ENCODE measurements at regions not wholly inside any gene's neighbourhood (a gene's known extent, or its start where the extent isn't known, plus 50 kb on each side); places are given as distances from the start of the nearest gene placed in this dataset.

DNA sequence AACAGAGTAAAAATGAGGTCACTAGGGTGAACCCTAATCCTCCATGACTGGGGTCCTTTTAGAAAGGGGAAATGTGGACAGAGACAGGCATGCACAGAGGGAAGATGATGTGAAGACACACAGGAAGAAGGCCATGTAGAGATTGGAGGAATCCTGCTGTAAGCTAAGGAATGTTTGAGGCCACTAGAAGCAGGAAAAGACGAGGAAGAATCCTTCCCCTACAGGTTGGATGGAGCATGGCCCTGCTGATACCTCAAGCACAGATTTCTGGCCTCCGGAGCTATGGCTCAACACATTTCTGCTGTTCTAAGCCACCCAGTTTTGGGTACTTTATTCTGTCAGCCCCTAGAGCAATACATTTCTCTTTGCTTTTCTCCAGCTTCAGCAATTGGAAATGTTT lies 486.9 kb downstream of the MIAT start (continued):
- TF ChIP-seq BACH2 (CRISPR knock-in tag; IDR thresholded peaks at IDR 0.05; ENCODE audit: borderline replicate concordance): no peak

GRCh38 chr22:27146866-27147633 lies 489.7 kb downstream of the MIAT start:
- no peak for TF ChIP-seq ZFP30 (CRISPR knock-in tag; IDR thresholded peaks at IDR 0.05)
- TF ChIP-seq ISL1 (CRISPR knock-in tag; IDR thresholded peaks at IDR 0.05): no peak
- TF ChIP-seq TCF4 (CRISPR knock-in tag; IDR thresholded peaks at IDR 0.05; ENCODE audit: borderline replicate concordance): no peak
- TF ChIP-seq TOX (CRISPR knock-in tag; IDR thresholded peaks at IDR 0.05; ENCODE audit: borderline replicate concordance): no peak
- TF ChIP-seq ESRRG (CRISPR knock-in tag; IDR thresholded peaks at IDR 0.05): no peak
- no peak for TF ChIP-seq PPARA (CRISPR knock-in tag; IDR thresholded peaks at IDR 0.05; ENCODE audit: borderline replicate concordance)
- TF ChIP-seq, protein P1, sequence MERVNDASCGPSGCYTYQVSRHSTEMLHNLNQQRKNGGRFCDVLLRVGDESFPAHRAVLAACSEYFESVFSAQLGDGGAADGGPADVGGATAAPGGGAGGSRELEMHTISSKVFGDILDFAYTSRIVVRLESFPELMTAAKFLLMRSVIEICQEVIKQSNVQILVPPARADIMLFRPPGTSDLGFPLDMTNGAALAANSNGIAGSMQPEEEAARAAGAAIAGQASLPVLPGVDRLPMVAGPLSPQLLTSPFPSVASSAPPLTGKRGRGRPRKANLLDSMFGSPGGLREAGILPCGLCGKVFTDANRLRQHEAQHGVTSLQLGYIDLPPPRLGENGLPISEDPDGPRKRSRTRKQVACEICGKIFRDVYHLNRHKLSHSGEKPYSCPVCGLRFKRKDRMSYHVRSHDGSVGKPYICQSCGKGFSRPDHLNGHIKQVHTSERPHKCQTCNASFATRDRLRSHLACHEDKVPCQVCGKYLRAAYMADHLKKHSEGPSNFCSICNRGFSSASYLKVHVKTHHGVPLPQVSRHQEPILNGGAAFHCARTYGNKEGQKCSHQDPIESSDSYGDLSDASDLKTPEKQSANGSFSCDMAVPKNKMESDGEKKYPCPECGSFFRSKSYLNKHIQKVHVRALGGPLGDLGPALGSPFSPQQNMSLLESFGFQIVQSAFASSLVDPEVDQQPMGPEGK (CRISPR knock-in tag; IDR thresholded peaks at IDR 0.05; ENCODE audit: borderline replicate concordance): no peak
- TF ChIP-seq SNAI2 (CRISPR knock-in tag; IDR thresholded peaks at IDR 0.05): no peak
- TF ChIP-seq ZNF8 (CRISPR knock-in tag; IDR thresholded peaks at IDR 0.05): no peak
- TF ChIP-seq ARNTL (CRISPR knock-in tag; IDR thresholded peaks at IDR 0.05; ENCODE audit: borderline replicate concordance, low read depth): no peak
- no peak for TF ChIP-seq ZNF565 (CRISPR knock-in tag; conservative IDR thresholded peaks at IDR 0.05; ENCODE audit: low read depth)
- TF ChIP-seq ZFP3 (CRISPR knock-in tag; IDR thresholded peaks at IDR 0.05): no peak
- TF ChIP-seq GLIS3 (CRISPR knock-in tag; IDR thresholded peaks at IDR 0.05): no peak
- TF ChIP-seq, protein P2, sequence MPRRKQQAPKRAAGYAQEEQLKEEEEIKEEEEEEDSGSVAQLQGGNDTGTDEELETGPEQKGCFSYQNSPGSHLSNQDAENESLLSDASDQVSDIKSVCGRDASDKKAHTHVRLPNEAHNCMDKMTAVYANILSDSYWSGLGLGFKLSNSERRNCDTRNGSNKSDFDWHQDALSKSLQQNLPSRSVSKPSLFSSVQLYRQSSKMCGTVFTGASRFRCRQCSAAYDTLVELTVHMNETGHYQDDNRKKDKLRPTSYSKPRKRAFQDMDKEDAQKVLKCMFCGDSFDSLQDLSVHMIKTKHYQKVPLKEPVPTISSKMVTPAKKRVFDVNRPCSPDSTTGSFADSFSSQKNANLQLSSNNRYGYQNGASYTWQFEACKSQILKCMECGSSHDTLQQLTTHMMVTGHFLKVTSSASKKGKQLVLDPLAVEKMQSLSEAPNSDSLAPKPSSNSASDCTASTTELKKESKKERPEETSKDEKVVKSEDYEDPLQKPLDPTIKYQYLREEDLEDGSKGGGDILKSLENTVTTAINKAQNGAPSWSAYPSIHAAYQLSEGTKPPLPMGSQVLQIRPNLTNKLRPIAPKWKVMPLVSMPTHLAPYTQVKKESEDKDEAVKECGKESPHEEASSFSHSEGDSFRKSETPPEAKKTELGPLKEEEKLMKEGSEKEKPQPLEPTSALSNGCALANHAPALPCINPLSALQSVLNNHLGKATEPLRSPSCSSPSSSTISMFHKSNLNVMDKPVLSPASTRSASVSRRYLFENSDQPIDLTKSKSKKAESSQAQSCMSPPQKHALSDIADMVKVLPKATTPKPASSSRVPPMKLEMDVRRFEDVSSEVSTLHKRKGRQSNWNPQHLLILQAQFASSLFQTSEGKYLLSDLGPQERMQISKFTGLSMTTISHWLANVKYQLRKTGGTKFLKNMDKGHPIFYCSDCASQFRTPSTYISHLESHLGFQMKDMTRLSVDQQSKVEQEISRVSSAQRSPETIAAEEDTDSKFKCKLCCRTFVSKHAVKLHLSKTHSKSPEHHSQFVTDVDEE (CRISPR knock-in tag; IDR thresholded peaks at IDR 0.05): no peak
- no peak for ATAC-seq

DNA sequence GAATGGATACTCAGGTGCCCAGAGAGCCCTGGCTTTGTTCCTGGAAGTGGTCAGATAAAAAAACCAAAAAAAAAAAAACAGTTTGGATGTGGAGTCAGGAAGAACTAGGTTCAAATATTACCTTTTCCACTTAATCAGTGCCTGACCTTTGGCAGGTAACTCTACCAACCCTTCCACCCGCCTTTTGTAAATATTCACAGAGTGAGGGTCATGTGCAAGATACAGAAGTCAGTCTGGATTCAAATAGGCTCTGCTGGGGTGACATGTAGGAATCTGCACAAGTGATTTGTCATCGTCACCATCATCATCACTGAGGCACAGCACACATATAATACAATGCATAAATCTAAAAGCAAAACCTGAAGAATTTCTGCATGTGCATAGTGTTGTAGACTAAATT lies 490.7 kb downstream of the MIAT start:
- no peak for TF ChIP-seq TOX (CRISPR knock-in tag; IDR thresholded peaks at IDR 0.05; ENCODE audit: borderline replicate concordance)
- no peak for TF ChIP-seq OSR1 (CRISPR knock-in tag; IDR thresholded peaks at IDR 0.05)
- no peak for ATAC-seq

DNA sequence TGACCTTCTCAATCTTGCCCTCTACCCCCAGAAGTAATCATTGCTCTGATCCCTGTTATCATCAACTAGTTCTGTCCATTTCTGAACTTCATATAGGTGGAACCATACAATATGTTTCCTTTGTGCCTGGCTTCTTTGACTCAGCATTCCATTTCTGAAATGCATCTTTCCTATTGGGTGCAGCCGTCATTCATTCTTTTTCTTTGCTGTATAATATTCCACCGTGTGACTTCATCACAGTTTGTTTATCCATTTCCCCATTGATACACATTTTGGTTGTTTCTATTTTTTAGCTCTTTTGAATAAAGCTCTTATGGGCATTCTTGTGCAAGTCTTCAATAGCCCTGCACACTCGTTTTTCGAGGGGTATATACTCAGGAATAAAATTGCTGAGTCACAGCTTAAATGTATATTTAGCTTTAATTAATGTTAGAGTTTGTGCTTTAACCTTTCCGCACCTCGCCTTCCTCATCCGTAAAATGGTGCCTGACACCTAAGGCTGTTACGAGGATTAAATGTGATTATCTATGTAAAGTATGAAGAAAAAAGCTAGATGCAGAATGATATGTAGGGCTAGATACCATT lies 491.6 kb downstream of the MIAT start:
- ATAC-seq: no peak
- TF ChIP-seq GLIS3 (CRISPR knock-in tag; IDR thresholded peaks at IDR 0.05) (no peak), TCF4 (CRISPR knock-in tag; IDR thresholded peaks at IDR 0.05; ENCODE audit: borderline replicate concordance) (no peak), ZC3H10 (CRISPR knock-in tag; IDR thresholded peaks at IDR 0.05) (no peak), CSDC2 (CRISPR knock-in tag; IDR thresholded peaks at IDR 0.05) (no peak)
- TF ChIP-seq, protein P1 (CRISPR knock-in tag; IDR thresholded peaks at IDR 0.05; ENCODE audit: borderline replicate concordance): no peak

- ATAC-seq: no peak
- TF ChIP-seq ARNTL (CRISPR knock-in tag; IDR thresholded peaks at IDR 0.05; ENCODE audit: borderline replicate concordance, low read depth): no peak
- TF ChIP-seq, protein P2 (CRISPR knock-in tag; IDR thresholded peaks at IDR 0.05): no peak
- no peak for TF ChIP-seq ZNF70 (CRISPR knock-in tag; IDR thresholded peaks at IDR 0.05)
- TF ChIP-seq SNAI2 (CRISPR knock-in tag; IDR thresholded peaks at IDR 0.05): no peak
- TF ChIP-seq CSDC2 (CRISPR knock-in tag; IDR thresholded peaks at IDR 0.05): no peak
- TF ChIP-seq TOX (CRISPR knock-in tag; IDR thresholded peaks at IDR 0.05; ENCODE audit: borderline replicate concordance): no peak
- TF ChIP-seq PPARA (CRISPR knock-in tag; IDR thresholded peaks at IDR 0.05; ENCODE audit: borderline replicate concordance): no peak
- TF ChIP-seq, protein P3, sequence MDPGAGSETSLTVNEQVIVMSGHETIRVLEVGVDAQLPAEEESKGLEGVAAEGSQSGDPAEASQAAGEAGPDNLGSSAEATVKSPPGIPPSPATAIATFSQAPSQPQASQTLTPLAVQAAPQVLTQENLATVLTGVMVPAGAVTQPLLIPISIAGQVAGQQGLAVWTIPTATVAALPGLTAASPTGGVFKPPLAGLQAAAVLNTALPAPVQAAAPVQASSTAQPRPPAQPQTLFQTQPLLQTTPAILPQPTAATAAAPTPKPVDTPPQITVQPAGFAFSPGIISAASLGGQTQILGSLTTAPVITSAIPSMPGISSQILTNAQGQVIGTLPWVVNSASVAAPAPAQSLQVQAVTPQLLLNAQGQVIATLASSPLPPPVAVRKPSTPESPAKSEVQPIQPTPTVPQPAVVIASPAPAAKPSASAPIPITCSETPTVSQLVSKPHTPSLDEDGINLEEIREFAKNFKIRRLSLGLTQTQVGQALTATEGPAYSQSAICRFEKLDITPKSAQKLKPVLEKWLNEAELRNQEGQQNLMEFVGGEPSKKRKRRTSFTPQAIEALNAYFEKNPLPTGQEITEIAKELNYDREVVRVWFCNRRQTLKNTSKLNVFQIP (CRISPR knock-in tag; IDR thresholded peaks at IDR 0.05; ENCODE audit: borderline replicate concordance, low read depth): no peak
- TF ChIP-seq RARB (CRISPR knock-in tag; IDR thresholded peaks at IDR 0.05): no peak
- no peak for TF ChIP-seq ZNF565 (CRISPR knock-in tag; conservative IDR thresholded peaks at IDR 0.05; ENCODE audit: low read depth)
- TF ChIP-seq TCF4 (CRISPR knock-in tag; IDR thresholded peaks at IDR 0.05; ENCODE audit: borderline replicate concordance): no peak
Observed at GRCh38 chr22:27149921-27150543, 492.6 kb downstream of the MIAT start.
